ENCODE measurements at regions not wholly inside any gene's neighbourhood (a gene's known extent, or its start where the extent isn't known, plus 50 kb on each side); places are given as distances from the start of the nearest gene placed in this dataset.

DNA sequence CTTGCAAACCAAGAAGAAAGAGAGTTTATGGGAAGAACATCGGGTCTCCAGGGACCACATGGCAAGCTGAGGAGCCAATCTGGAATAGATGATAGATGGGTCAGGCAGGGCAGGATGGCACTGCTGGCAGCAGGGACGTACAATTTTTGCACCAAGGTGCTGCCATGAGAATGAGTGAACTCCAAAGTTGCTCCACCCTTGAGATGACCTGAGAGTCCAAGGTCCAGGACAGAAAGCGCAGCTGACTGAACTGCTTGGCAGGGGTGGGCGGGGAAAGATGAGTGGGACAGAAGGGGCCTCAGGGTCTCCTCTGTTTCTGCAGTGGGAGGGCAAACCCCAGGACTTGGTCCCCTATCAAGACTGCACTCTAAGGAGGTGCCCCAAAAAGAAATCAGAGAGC is 136.7 kb upstream of the GSC start:
- Histone ChIP-seq H3K4me3 (ENCODE audit: low read depth, low read length) (no peak overlapping the region), H3K36me3 (replicated peaks) (no peaks in the 10 kb centered on the region), H3K27me3 (replicated peaks) (no peaks in the 10 kb centered on the region), H3K27ac (no peak overlapping the region)
- in situ Hi-C loops (cut with HindIII; ENCODE audit: low pct_ligation_motif_present, low sequenced_read_pairs), result no loop called here
- DNase-seq, result no peak
- no peak for TF ChIP-seq CTCF (IDR thresholded peaks at IDR 0.05; ENCODE audit: low read depth, low read length, missing control alignments)

DNA sequence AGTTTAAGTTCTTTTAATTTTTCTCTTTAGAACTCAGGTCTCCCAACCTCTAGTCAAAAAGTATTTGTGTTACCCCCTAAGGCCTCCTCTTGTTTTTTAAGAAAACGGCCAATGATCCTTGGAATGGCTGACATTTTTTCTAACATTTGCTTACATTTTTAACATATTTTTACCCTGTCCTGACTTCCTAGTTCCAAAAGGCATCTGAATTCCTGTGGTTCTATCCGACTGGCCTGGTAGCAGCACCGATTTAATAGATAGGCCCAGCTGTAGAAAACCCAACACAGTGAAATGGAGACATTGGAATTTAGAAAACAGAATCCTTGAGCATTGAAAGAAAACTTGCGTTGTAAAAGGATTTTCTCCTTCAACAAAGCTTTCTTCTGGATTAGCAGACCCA is 134.7 kb upstream of the GSC start:
- H3K36me3 ChIP-seq (replicated peaks), result no peaks in the 10 kb centered on the region
- in situ Hi-C loops (cut with HindIII; ENCODE audit: low pct_ligation_motif_present, low sequenced_read_pairs), result no loop called here
- H3K27ac ChIP-seq, result no peak overlapping the region
- H3K27me3 ChIP-seq (replicated peaks), result no peaks in the 10 kb centered on the region
- no peak overlapping the region for H3K4me3 ChIP-seq (ENCODE audit: low read depth, low read length)
- DNase-seq, result peak; percentile 57
- TF ChIP-seq CTCF (IDR thresholded peaks at IDR 0.05; ENCODE audit: low read depth, low read length, missing control alignments), result no peak

DNA sequence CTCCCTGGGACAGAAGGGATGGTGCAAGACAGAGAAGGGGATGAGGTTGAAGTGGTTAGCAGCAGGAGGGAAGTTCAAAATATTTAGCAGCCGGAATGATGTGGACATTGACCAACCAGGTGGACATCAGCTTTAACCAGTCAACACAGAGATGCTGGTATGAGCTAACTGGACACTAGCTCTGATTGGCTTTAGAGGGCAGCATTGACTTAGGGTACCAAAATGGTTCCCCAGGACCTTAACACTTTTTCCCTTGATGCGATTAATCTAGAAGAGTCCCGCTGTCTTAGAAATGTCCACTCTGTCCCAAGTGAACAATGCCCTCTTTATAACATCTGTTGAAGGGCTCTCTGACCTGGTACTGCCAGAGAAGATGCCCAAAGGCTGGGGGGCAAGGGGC is 134.0 kb upstream of the GSC start:
- Histone ChIP-seq H3K27ac (no peak overlapping the region), H3K4me3 (ENCODE audit: low read depth, low read length) (no peak overlapping the region), H3K27me3 (replicated peaks) (no peaks in the 10 kb centered on the region), H3K36me3 (replicated peaks) (no peaks in the 10 kb centered on the region)
- in situ Hi-C loops (cut with HindIII; ENCODE audit: low pct_ligation_motif_present, low sequenced_read_pairs), result no loop called here
- no peak for TF ChIP-seq CTCF (IDR thresholded peaks at IDR 0.05; ENCODE audit: low read depth, low read length, missing control alignments)
- no peak for DNase-seq

DNA sequence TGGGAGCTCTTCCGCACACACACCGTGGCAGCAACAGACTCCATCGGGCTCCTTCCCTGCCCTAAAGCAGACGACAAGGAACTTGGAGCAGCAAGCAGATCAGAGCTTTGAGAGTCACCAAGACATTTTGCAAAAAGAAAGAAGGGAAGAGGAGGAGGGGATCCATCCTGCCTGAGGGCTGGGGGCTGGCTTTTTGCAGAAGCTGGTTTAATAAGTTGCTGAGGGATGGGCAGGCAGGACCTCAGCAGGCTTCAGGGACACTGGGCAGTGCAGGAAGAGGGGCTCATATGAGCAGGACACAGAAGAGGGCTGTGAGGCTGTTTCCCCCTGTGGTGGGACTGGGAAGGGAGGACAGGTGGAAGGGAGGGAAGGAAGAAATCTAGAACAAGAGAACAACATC is 133.4 kb upstream of the GSC start:
- no peak for DNase-seq
- Histone ChIP-seq H3K4me3 (ENCODE audit: low read depth, low read length) (no peak overlapping the region), H3K27ac (no peak overlapping the region), H3K27me3 (replicated peaks) (no peaks in the 10 kb centered on the region), H3K36me3 (replicated peaks) (no peaks in the 10 kb centered on the region)
- TF ChIP-seq CTCF (IDR thresholded peaks at IDR 0.05; ENCODE audit: low read depth, low read length, missing control alignments), result no peak
- in situ Hi-C loops (cut with HindIII; ENCODE audit: low pct_ligation_motif_present, low sequenced_read_pairs), result no loop called here

GRCh38 chr14:94897561-94897960 is 127.6 kb upstream of the GSC start:
- Histone ChIP-seq H3K4me3 (ENCODE audit: low read depth, low read length) (no peak overlapping the region), H3K27me3 (replicated peaks) (no peaks in the 10 kb centered on the region), H3K36me3 (replicated peaks) (no peaks in the 10 kb centered on the region), H3K27ac (no peak overlapping the region)
- in situ Hi-C loops (cut with HindIII; ENCODE audit: low pct_ligation_motif_present, low sequenced_read_pairs), result no loop called here
- no peak for DNase-seq
- TF ChIP-seq CTCF (IDR thresholded peaks at IDR 0.05; ENCODE audit: low read depth, low read length, missing control alignments), result no peak

- in situ Hi-C loops (cut with HindIII; ENCODE audit: low pct_ligation_motif_present, low sequenced_read_pairs), result no loop called here
- H3K27ac ChIP-seq, result no peak overlapping the region
- peak; percentile 30 for DNase-seq
- no peak overlapping the region for H3K4me3 ChIP-seq (ENCODE audit: low read depth, low read length)
- H3K27me3 ChIP-seq (replicated peaks), result no peaks in the 10 kb centered on the region
- H3K36me3 ChIP-seq (replicated peaks), result no peaks in the 10 kb centered on the region
- no peak for TF ChIP-seq CTCF (IDR thresholded peaks at IDR 0.05; ENCODE audit: low read depth, low read length, missing control alignments)
Observed at GRCh38 chr14:94897082-94897481, 127.2 kb upstream of the GSC start.

Data from brain microvascular endothelial cell (primary cell).